Left forelimb (tissue), 1 donor: ENCODE measurements at regions not wholly inside any gene's neighbourhood (a gene's known extent, or its start where the extent isn't known, plus 50 kb on each side); places are given as distances from the start of the nearest gene placed in this dataset.

Source experiments
- DNase-seq: peaks from one replicate; pipeline ENCODE4 v3.0.0-alpha.2; 2018; ENCODE audit warnings: low spot score

- DNase-seq = no peak
These were observed 79.4 kb upstream of the ARHGAP28 start for GRCh38 chr18:6650127-6650507.

GRCh38 chr18:6650747-6651146 is 78.8 kb upstream of the ARHGAP28 start:
- DNase-seq = no peak

GRCh38 chr18:6652098-6652497 is 77.4 kb upstream of the ARHGAP28 start:
- no peak for DNase-seq

DNA sequence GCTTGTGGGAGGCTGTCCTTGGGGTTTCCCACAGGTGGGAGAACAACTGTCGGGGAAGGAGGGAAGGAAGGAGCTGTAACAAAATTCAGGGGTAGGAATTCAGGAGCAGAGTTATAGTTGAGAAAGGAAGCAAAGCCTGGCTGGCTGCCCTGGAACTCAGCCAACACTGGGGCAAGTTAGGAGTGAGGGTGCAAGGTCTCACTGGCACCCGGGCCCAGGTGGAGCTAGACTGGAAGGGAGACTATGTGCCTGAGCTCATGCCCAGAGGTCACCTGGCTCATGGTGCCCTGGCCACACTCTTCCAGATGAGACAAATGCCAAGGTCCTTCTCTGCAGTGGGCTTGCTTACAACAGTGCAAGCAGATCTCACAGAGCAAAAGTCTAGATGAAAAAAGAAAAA is 75.6 kb upstream of the ARHGAP28 start:
- DNase-seq = no peak

GRCh38 chr18:6659963-6660725 is 69.4 kb upstream of the ARHGAP28 start:
- DNase-seq = no peak

DNA sequence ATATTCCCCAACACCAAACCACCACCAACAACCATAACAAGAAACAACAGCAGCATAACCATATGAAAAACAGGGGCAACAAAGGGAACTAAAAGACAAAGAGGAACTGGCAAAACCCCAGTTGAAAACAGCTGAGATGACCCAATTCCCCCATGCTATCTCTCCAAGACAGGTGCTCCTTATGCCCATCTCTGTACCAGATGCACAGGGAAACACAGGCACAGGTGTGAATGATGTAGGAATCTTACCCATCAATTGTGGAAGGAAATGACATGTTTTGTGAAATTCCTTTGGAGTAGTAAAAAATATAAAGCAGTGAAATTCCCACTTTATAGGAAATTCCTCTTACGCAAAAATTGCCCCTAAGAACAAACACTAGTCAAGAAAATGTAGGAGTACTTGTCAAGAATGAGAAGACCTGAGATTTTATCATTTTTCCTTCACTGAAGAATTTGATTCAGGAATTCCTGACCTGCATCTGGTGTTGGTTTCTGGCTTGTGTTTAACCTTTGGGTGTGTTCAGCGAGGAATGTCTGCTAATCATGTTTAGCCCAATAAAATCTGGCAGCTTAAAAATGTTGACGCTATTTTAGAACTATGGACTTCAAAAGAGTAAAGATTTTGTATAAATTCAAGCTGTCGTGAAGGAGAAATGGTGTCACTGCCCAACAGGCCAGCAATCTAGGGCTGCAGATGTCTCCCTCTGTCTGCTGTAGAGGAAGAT is 67.7 kb upstream of the ARHGAP28 start:
- DNase-seq = no peak

DNA sequence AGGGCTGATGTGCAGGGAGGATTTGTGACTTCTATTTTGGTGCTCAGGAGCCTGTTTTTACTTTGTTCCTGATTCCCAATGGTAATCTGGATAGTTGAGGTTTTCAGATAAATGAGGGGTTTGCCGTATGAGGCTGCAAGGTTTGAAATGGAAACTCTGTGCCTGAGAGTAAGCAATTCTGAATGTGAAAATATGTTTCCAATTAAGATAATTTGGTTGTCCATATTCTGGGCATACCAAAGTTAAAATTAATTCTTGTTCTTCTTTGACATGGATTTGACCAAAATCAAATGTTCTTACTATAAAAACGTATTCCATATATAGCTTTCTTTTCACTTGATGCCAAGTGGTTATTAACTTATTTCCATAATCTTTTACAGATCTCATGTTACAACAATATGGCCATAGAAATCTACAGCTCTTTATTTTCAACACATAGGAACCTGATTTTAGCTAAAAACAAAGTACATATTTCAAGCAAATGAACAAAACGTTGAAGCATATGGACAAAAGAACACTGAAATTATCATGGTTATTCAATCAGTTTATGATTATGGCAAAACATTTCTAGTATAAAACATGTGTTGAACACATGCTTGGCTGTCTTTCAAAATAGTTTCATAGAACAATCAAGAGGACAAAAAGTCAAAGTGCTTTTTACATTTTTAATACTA is 63.4 kb upstream of the ARHGAP28 start:
- DNase-seq = no peak

DNA sequence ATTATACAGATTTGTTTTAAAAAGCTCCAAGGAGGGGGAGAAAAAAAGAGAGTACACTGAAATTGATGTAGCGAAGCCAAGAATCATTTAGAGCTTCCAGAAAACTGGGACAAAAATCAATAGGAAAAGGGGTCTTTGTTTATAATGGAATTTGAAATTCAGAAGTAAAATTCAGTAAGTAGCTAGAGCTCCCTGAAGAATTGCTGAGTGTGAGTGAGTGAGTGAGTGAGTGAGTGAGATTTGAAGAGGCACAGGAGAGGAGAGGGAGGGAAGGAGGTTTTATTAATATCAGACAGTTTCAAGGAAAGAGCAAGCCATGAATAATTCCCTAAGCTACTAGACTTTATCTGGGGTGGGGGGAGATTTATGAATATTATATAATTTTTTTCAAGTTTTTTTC is 60.7 kb upstream of the ARHGAP28 start:
- no peak for DNase-seq

DNA sequence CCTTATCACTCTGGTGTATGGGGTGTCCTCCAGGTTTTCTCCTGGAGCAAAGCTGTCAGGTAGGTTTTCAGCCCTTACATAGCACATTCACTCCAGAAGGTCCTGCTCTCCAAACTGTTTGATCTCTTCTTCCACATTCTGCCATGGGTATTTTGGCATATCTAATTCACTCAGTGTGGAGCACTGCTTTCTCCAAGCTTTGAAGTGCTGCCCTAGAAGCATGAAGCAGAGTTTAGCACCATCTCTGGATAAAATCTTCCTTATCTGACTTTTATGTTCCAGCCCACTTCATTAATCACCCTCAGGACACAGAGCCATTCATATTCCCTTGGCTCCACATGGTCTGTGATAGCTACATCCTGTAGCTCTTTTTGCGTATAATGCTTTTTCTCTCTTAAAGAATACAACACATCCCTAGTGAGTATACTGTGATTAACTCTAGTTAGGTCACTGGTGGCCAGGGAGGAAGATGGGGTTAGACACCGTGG is 56.7 kb upstream of the ARHGAP28 start:
- DNase-seq = no peak

GRCh38 chr18:6677086-6677485 is 52.4 kb upstream of the ARHGAP28 start:
- DNase-seq = no peak

GRCh38 chr18:6679201-6679600 is 50.3 kb upstream of the ARHGAP28 start:
- no peak for DNase-seq
